ENCODE measurements at regions not wholly inside any gene's neighbourhood (a gene's known extent, or its start where the extent isn't known, plus 50 kb on each side); places are given as distances from the start of the nearest gene placed in this dataset.

DNA sequence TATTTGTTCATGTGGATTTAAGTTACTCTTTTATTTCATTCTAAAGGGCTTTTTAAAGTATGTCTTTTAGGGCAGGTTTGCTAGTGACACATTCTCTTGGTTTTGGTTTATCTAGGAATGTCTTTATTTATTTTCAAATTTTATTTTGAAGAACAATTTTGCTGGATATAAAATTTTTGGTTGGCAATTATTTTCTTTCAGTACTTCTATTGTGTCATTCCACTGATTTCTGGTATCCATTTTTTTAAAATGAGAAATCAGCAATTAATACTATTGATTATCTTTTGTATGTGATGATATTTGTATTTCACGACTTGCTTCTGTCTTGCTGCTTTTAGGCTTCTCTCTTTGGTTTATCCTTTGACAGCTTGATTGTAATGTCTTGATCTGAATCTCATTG lies 756.3 kb downstream of the INHBA start:
- Histone ChIP-seq H3K9me3 (peaks cover 24% of the 10 kb centered on the region), H3K27me3 (ENCODE audit: low read depth) (no peaks in the 10 kb centered on the region), H3K4me3 (no peak overlapping the region), H3K27ac (no peak overlapping the region), H3K36me3 (no peaks in the 10 kb centered on the region), H3K4me1 (no peaks in the 10 kb centered on the region)
- no peak for ATAC-seq
- no peak for DNase-seq
- intact Hi-C loops (cut with DNase I) = no loop called here
- TF ChIP-seq, protein P1, sequence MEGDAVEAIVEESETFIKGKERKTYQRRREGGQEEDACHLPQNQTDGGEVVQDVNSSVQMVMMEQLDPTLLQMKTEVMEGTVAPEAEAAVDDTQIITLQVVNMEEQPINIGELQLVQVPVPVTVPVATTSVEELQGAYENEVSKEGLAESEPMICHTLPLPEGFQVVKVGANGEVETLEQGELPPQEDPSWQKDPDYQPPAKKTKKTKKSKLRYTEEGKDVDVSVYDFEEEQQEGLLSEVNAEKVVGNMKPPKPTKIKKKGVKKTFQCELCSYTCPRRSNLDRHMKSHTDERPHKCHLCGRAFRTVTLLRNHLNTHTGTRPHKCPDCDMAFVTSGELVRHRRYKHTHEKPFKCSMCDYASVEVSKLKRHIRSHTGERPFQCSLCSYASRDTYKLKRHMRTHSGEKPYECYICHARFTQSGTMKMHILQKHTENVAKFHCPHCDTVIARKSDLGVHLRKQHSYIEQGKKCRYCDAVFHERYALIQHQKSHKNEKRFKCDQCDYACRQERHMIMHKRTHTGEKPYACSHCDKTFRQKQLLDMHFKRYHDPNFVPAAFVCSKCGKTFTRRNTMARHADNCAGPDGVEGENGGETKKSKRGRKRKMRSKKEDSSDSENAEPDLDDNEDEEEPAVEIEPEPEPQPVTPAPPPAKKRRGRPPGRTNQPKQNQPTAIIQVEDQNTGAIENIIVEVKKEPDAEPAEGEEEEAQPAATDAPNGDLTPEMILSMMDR (IDR thresholded peaks at IDR 0.05) = no peak

DNA sequence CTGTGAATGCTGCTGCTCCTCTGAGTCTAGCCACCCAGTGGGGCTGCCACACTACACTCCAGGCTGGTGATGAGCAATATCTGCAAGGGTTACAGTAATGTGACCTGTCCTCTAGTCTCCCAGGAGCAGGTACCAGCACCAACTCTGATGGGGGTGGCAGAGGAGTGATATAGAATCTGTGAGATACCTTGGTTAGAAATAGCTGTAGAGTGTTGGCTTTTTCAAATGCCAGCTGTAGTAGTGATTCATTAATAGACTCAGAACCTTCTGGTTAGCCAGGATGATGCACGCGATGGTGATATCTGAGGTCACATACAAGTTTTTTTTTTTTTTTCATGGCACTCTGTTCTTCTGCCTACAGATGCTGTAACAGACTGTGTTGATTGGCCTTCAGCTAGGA lies 757.1 kb downstream of the INHBA start:
- DNase-seq = no peak
- Histone ChIP-seq H3K4me1 (no peaks in the 10 kb centered on the region), H3K36me3 (no peaks in the 10 kb centered on the region), H3K27me3 (ENCODE audit: low read depth) (no peaks in the 10 kb centered on the region), H3K4me3 (no peak overlapping the region), H3K27ac (no peak overlapping the region), H3K9me3 (peaks cover 24% of the 10 kb centered on the region)
- intact Hi-C loops (cut with DNase I) = no loop called here
- TF ChIP-seq, protein P1 (IDR thresholded peaks at IDR 0.05) = no peak
- ATAC-seq = no peak

DNA sequence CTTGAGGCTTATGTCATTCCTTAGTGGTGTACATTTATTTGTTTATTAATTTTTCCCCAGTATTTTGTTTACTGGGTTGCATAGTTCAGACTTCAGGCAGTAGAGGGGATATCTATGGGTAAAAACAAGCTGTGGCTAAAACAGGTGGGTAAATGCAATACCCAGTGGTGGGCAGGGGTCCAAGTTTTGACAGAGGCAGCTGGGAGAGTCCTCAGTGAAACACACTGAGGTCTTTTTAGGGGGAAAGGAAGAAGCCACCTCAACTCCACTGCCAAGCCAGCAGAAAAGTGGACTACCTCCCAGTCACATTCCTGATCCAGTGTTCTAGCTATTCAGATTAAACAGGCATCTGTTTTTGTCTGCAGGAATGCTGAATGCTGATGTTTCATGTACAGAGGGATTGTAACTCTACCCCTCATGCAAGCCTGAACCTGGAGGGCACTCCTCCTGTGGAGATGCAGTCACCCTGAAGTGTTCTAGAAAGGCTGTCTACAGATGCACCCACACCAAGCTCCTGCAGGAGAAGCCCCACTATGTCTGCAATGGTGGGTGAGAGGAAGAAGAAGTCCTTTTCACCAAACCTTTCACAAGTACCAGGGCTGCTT lies 757.8 kb downstream of the INHBA start:
- DNase-seq (no peak), ATAC-seq (no peak)
- no peaks in the 10 kb centered on the region for H3K4me1 ChIP-seq
- no peak overlapping the region for H3K4me3 ChIP-seq
- no peaks in the 10 kb centered on the region for H3K27me3 ChIP-seq (ENCODE audit: low read depth)
- H3K9me3 ChIP-seq = peaks cover 24% of the 10 kb centered on the region
- no peaks in the 10 kb centered on the region for H3K36me3 ChIP-seq
- TF ChIP-seq, protein P1 (IDR thresholded peaks at IDR 0.05) = no peak
- H3K27ac ChIP-seq = no peak overlapping the region
- intact Hi-C loops (cut with DNase I) = no loop called here

DNA sequence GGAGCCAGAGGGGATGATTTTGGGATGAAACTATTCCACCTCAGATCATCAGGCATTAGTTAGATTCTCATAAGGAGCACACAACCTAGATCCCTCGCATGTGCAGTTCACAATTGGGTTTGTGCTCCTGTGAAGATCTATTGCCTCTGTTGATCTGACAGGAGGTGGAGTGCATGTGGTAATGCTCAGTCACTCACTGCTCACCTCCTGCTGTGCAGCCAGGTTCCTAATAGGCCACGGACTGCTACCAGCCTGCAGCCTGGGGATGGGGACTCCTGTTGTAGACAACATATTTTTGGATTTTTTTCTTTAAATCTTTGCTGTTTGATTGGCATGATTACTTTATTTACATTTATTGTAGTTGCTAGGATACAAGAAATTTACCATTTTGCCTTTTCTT lies 765.0 kb downstream of the INHBA start:
- Histone ChIP-seq H3K9me3 (no peaks in the 10 kb centered on the region), H3K4me1 (no peaks in the 10 kb centered on the region), H3K27me3 (ENCODE audit: low read depth) (no peaks in the 10 kb centered on the region), H3K27ac (no peak overlapping the region), H3K36me3 (no peaks in the 10 kb centered on the region), H3K4me3 (no peak overlapping the region)
- intact Hi-C loops (cut with DNase I) = no loop called here
- TF ChIP-seq, protein P1 (IDR thresholded peaks at IDR 0.05) = no peak
- DNase-seq = no peak
- no peak for ATAC-seq

DNA sequence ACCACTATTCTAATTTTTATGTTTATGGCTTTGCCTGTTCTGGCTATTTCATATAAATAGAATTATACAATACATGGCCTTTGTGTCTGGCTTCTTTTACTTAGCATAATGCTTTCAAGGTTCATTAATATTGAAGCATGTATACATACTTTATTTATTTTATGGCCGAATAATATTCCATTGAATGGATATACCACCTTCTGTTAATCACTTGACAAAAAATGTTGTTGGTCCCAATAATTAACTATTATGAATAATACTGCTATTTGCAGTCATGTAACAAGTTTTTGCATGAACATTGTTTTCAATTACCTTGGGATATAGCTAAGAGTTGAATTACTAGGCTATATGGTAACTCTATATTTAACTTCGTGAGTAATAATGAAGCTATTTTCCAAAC lies 767.5 kb downstream of the INHBA start:
- no peak for DNase-seq
- Histone ChIP-seq H3K27me3 (ENCODE audit: low read depth) (no peaks in the 10 kb centered on the region), H3K9me3 (no peaks in the 10 kb centered on the region), H3K4me3 (no peak overlapping the region), H3K36me3 (no peaks in the 10 kb centered on the region), H3K4me1 (no peaks in the 10 kb centered on the region), H3K27ac (no peak overlapping the region)
- intact Hi-C loops (cut with DNase I) = no loop called here
- no peak for ATAC-seq
- TF ChIP-seq, protein P1 (IDR thresholded peaks at IDR 0.05) = no peak

DNA sequence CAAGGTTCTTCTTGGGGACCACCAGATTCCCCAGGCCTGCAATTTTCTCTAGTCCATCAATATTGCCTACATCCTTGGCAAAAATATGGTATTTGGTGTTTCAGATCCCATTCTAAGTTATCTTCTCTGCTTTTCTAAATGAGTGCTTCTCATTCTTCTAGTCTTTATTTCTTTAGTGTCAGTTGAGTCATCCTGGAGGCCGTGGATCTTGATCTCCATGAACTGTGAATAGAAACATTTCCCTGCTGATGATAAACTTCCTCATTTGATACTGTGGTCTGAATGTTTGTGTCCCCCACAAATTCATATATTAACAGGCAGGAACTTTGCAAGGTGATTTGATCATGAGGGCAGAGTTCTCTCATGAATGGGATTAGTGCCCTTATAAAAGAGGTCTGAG lies 779.3 kb downstream of the INHBA start:
- no peak overlapping the region for H3K27ac ChIP-seq
- no peak overlapping the region for H3K4me3 ChIP-seq
- no peaks in the 10 kb centered on the region for H3K4me1 ChIP-seq
- intact Hi-C loops (cut with DNase I) = no loop called here
- no peaks in the 10 kb centered on the region for H3K9me3 ChIP-seq
- no peaks in the 10 kb centered on the region for H3K36me3 ChIP-seq
- H3K27me3 ChIP-seq (ENCODE audit: low read depth) = no peaks in the 10 kb centered on the region
- no peak for DNase-seq
- TF ChIP-seq, protein P1 (IDR thresholded peaks at IDR 0.05) = no peak
- ATAC-seq = no peak
